Epithelial cell of esophagus (primary cell): ENCODE measurements at regions not wholly inside any gene's neighbourhood (a gene's known extent, or its start where the extent isn't known, plus 50 kb on each side); places are given as distances from the start of the nearest gene placed in this dataset.
A peak's percentile ranks its signal among the peaks of the same experiment; 100 is the strongest.

ENCODE experiments used
- DNase-seq: peaks from one replicate; pipeline ENCODE4 v3.0.0; 2010; ENCODE audit warnings: low read depth
- H3K4me3 ChIP-seq: 2 replicates; pipeline ENCODE4 v1.5.1; 2011; ENCODE audit warnings: mild to moderate bottlenecking, low read length, control low read depth
- CTCF ChIP-seq: IDR thresholded peaks from 2 replicates; pipeline ENCODE4 v1.5.1; 2011; ENCODE audit warnings: low read depth, mild to moderate bottlenecking, low read length, control low read depth, inconsistent platforms; ENCODE audit not compliant: insufficient read depth; ENCODE audit errors: missing control alignments

- TF ChIP-seq CTCF, result no peak
- no peak overlapping the region for H3K4me3 ChIP-seq
- DNase-seq, result peak; percentile 32
Measured at GRCh38 chr16:88315543-88316105, 67.1 kb upstream of the ZNF469 start.

- no peak overlapping the region for H3K4me3 ChIP-seq
- TF ChIP-seq CTCF, result no peak
- no peak for DNase-seq
Measured at GRCh38 chr16:88316151-88316550, 66.6 kb upstream of the ZNF469 start.

- DNase-seq, result no peak
- TF ChIP-seq CTCF, result no peak
- H3K4me3 ChIP-seq, result no peak overlapping the region
Measured at GRCh38 chr16:88316941-88317612, 65.7 kb upstream of the ZNF469 start.

GRCh38 chr16:88317613-88317965 lies 65.2 kb upstream of the ZNF469 start:
- H3K4me3 ChIP-seq, result no peak overlapping the region
- DNase-seq, result no peak
- no peak for TF ChIP-seq CTCF

GRCh38 chr16:88318051-88318450 lies 64.7 kb upstream of the ZNF469 start:
- no peak for TF ChIP-seq CTCF
- no peak overlapping the region for H3K4me3 ChIP-seq
- DNase-seq, result no peak

- H3K4me3 ChIP-seq, result no peak overlapping the region
- TF ChIP-seq CTCF, result no peak
- DNase-seq, result no peak
Measured at GRCh38 chr16:88318521-88318920, 64.2 kb upstream of the ZNF469 start.
